ENCODE measurements at regions not wholly inside any gene's neighbourhood (a gene's known extent, or its start where the extent isn't known, plus 50 kb on each side); places are given as distances from the start of the nearest gene placed in this dataset.

DNA sequence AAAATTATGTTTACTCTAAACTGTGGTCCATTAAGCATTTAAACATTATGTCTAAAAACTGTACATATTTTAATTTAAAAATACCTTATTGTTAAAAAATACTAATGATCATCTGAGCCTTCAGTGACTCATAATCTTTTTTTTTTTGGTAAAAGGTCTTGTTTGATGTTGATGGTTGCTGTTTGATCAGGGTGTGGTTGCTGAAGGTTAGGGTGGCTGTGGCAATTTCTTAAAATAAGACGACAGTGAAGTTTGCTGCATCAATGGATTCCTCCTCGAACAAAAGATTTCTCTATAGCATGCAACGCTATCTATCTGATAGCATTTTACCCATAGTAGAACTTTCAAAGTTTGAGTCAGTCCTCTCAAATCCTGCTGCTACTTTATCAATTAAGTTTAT is 180.0 kb upstream of the AHR start:
- Histone ChIP-seq H3K79me2 (ENCODE audit: insufficient read depth, low read length) (no peaks in the 10 kb centered on the region), H4K20me1 (ENCODE audit: insufficient read depth) (no peaks in the 10 kb centered on the region), H3K4me1 (ENCODE audit: control insufficient read depth in 1 of 2, insufficient read depth in 2 of 2, low read length in 2 of 2) (no peaks in the 10 kb centered on the region), H3K9ac (ENCODE audit: low read length) (no peak overlapping the region), H3K27me3 (ENCODE audit: insufficient read depth, low read length) (no peaks in the 10 kb centered on the region), H3K27ac (ENCODE audit: low read depth, low read length) (no peak overlapping the region), H3K9me3 (ENCODE audit: control insufficient read depth in 1 of 2, insufficient read depth in 1 of 2, low read depth in 1 of 2, low read length in 2 of 2) (no peaks in the 10 kb centered on the region), H3K9me2 (ENCODE audit: insufficient read depth) (no peaks in the 10 kb centered on the region), H3K4me2 (ENCODE audit: low read length) (no peak overlapping the region), H3K4me3 (replicated peaks in 1 of 2; ENCODE audit: low read depth in 1 of 2, low read length in 2 of 2) (no peak overlapping the region), H2AFZ (ENCODE audit: low read depth, low read length, poor library complexity, severe bottlenecking) (no peak overlapping the region), H3K36me3 (ENCODE audit: control insufficient read depth in 1 of 2, insufficient read depth in 2 of 2, low read length in 2 of 2) (no peaks in the 10 kb centered on the region)
- CTCF ChIA-PET, result no interaction called here
- POLR2A ChIA-PET, result no interaction called here
- no peak for ATAC-seq
- BruUV-seq (replicated peaks), result no TSS peak
- RAD21 ChIA-PET (ENCODE audit: low non-redundant PET in 1 of 2, low total read pairs in 2 of 2, uncharacterized antibody in 2 of 2, unreplicated experiment in 2 of 2), result no interaction called here
- DNase-seq (ENCODE audit: low read depth, low spot score), result no peak
- intact Hi-C loops (cut with micrococcal nuclease), result no loop called here
- no peak for TF ChIP-seq TCF7L2 (IDR thresholded peaks at IDR 0.05; ENCODE audit: borderline replicate concordance, extremely low read depth, insufficient read depth, insufficient read length)
- TF ChIP-seq SP1 (IDR thresholded peaks at IDR 0.05; ENCODE audit: low read depth), result no peak
- TF ChIP-seq ELF1 (IDR thresholded peaks at IDR 0.05; ENCODE audit: borderline replicate concordance, low read depth), result no peak
- no peak for TF ChIP-seq YY1 (IDR thresholded peaks at IDR 0.05; ENCODE audit: extremely low read depth, insufficient replicate concordance, low read depth, low read length)
- no peak for TF ChIP-seq ZFX (IDR thresholded peaks at IDR 0.05)
- TF ChIP-seq POLR2A (IDR thresholded peaks at IDR 0.05; ENCODE audit: borderline replicate concordance, extremely low read depth, insufficient read depth, insufficient read length), result no peak
- no peak for TF ChIP-seq SIN3A (IDR thresholded peaks at IDR 0.05; ENCODE audit: low read depth)
- TF ChIP-seq JUND (IDR thresholded peaks at IDR 0.05), result no peak
- TF ChIP-seq FOSL1 (IDR thresholded peaks at IDR 0.05; ENCODE audit: low read depth), result no peak
- TF ChIP-seq, protein P1, sequence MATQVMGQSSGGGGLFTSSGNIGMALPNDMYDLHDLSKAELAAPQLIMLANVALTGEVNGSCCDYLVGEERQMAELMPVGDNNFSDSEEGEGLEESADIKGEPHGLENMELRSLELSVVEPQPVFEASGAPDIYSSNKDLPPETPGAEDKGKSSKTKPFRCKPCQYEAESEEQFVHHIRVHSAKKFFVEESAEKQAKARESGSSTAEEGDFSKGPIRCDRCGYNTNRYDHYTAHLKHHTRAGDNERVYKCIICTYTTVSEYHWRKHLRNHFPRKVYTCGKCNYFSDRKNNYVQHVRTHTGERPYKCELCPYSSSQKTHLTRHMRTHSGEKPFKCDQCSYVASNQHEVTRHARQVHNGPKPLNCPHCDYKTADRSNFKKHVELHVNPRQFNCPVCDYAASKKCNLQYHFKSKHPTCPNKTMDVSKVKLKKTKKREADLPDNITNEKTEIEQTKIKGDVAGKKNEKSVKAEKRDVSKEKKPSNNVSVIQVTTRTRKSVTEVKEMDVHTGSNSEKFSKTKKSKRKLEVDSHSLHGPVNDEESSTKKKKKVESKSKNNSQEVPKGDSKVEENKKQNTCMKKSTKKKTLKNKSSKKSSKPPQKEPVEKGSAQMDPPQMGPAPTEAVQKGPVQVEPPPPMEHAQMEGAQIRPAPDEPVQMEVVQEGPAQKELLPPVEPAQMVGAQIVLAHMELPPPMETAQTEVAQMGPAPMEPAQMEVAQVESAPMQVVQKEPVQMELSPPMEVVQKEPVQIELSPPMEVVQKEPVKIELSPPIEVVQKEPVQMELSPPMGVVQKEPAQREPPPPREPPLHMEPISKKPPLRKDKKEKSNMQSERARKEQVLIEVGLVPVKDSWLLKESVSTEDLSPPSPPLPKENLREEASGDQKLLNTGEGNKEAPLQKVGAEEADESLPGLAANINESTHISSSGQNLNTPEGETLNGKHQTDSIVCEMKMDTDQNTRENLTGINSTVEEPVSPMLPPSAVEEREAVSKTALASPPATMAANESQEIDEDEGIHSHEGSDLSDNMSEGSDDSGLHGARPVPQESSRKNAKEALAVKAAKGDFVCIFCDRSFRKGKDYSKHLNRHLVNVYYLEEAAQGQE (IDR thresholded peaks at IDR 0.05; ENCODE audit: low read depth), result no peak
- TF ChIP-seq, protein P2, sequence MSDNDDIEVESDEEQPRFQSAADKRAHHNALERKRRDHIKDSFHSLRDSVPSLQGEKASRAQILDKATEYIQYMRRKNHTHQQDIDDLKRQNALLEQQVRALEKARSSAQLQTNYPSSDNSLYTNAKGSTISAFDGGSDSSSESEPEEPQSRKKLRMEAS (IDR thresholded peaks at IDR 0.05), result no peak
- TF ChIP-seq EZH2 (IDR thresholded peaks at IDR 0.05), result no peak
- TF ChIP-seq RAD21 (IDR thresholded peaks at IDR 0.05; ENCODE audit: low read depth), result no peak
- no peak for TF ChIP-seq CEBPB (IDR thresholded peaks at IDR 0.05; ENCODE audit: low read depth)

All from HCT116 (cell line).